GM21825 (cell line): ENCODE measurements at regions not wholly inside any gene's neighbourhood (a gene's known extent, or its start where the extent isn't known, plus 50 kb on each side); places are given as distances from the start of the nearest gene placed in this dataset.
A peak's percentile ranks its signal among the peaks of the same experiment; 100 is the strongest.

ENCODE experiments used
- ATAC-seq: cut with Tn5 transposase; IDR thresholded peaks from one replicate; pipeline ENCODE4 v1.9.1; 2021; ENCODE audit warnings: mild to moderate bottlenecking, moderate library complexity; ENCODE audit not compliant: unreplicated experiment

- no peak for ATAC-seq
Observed at GRCh38 chr2:217263756-217264155, 403.9 kb upstream of the TNP1 start.

- ATAC-seq: no peak
Observed at GRCh38 chr2:217262911-217263310, 403.0 kb upstream of the TNP1 start.

- no peak for ATAC-seq
Observed at GRCh38 chr2:217261452-217261851, 401.6 kb upstream of the TNP1 start.

GRCh38 chr2:217260441-217261115 is 400.7 kb upstream of the TNP1 start:
- ATAC-seq: no peak

- ATAC-seq: no peak
Observed at GRCh38 chr2:217258170-217258569, 398.3 kb upstream of the TNP1 start.

GRCh38 chr2:217256251-217256650 is 396.4 kb upstream of the TNP1 start:
- no peak for ATAC-seq

GRCh38 chr2:217254111-217254510 is 394.2 kb upstream of the TNP1 start:
- no peak for ATAC-seq

- ATAC-seq: no peak
Observed at GRCh38 chr2:217252181-217252580, 392.3 kb upstream of the TNP1 start.

GRCh38 chr2:217250013-217250524 is 390.2 kb upstream of the TNP1 start:
- ATAC-seq: no peak

GRCh38 chr2:217249121-217250012 is 389.5 kb upstream of the TNP1 start:
- ATAC-seq: no peak

GRCh38 chr2:217248312-217248935 is 388.6 kb upstream of the TNP1 start:
- peak; percentile 79 for ATAC-seq

- no peak for ATAC-seq
Observed at GRCh38 chr2:217247476-217247875, 387.6 kb upstream of the TNP1 start.

- no peak for ATAC-seq
Observed at GRCh38 chr2:217246108-217246507, 386.2 kb upstream of the TNP1 start.

GRCh38 chr2:217244815-217245214 is 385.0 kb upstream of the TNP1 start:
- ATAC-seq: no peak

- ATAC-seq: no peak
Observed at GRCh38 chr2:217242947-217243346, 383.1 kb upstream of the TNP1 start.

GRCh38 chr2:217231724-217232123 is 371.9 kb upstream of the TNP1 start:
- no peak for ATAC-seq

GRCh38 chr2:217231212-217231611 is 371.3 kb upstream of the TNP1 start:
- no peak for ATAC-seq

- ATAC-seq: no peak
Observed at GRCh38 chr2:217228732-217229131, 368.9 kb upstream of the TNP1 start.

- ATAC-seq: no peak
Observed at GRCh38 chr2:217227794-217228193, 367.9 kb upstream of the TNP1 start.

- ATAC-seq: no peak
Observed at GRCh38 chr2:217225596-217225995, 365.7 kb upstream of the TNP1 start.

GRCh38 chr2:217223222-217223930 is 363.5 kb upstream of the TNP1 start:
- ATAC-seq: peak; percentile 66
